Esophagus squamous epithelium (tissue), 5 donors: ENCODE measurements at regions not wholly inside any gene's neighbourhood (a gene's known extent, or its start where the extent isn't known, plus 50 kb on each side); places are given as distances from the start of the nearest gene placed in this dataset.

Experiments
- DNase-seq: peaks from one replicate; lab custom pipeline; 2025; lab: John Stamatoyannopoulos, UW
- H3K27ac ChIP-seq, 4 donors: fragments of 200-600 bp; sonication (generic); one replicate each; pipeline ENCODE4 v1.5.1; 2016 to 2019; ENCODE audit warnings: mild to moderate bottlenecking in 1 of 4
- H3K27me3 ChIP-seq, 4 donors: fragments of 200-600 bp; sonication (generic); 1 replicate in 3 of 4; 2 replicates in 1 of 4; pipeline versions ENCODE4 v1.5.1 to v1.6.0; 2017 to 2021; ENCODE audit warnings: antibody characterized with exemption in 1 of 4
- H3K36me3 ChIP-seq, 3 donors: fragments of 200-600 bp; sonication (generic); one replicate each; pipeline ENCODE4 v1.5.1; 2016 to 2019
- H3K4me1 ChIP-seq, 3 donors: fragments of 200-600 bp; sonication (generic); one replicate each; pipeline ENCODE4 v1.5.1; 2017 to 2019
- H3K4me3 ChIP-seq, 4 donors: fragments of 200-600 bp; sonication (generic); 1 replicate in 3 of 4; 2 replicates in 1 of 4; pipeline ENCODE4 v1.5.1; 2016 to 2019; ENCODE audit warnings: mild to moderate bottlenecking in 2 of 4, moderate library complexity in 1 of 4
- H3K9me3 ChIP-seq, 3 donors: fragments of 200-600 bp; sonication (generic); one replicate each; pipeline ENCODE4 v1.5.1; 2016 to 2019
- POLR2A ChIP-seq, 4 donors: fragments of 450-650 bp; IDR thresholded peaks; one replicate each; pipeline ENCODE4 v1.6.1; 2017; ENCODE audit warnings: antibody characterized with exemption in 4 of 4, mild to moderate bottlenecking in 4 of 4, moderate library complexity in 3 of 4
- WGBS, 2 donors: methylation state at CpG; one replicate each; pipeline ENCODE4 v1.1.5; 2018; 5-methylcytosine and 5-hydroxymethylcytosine counted together
- intact Hi-C: fragments of 100-400 bp; cut with DNase I; formaldehyde crosslinking; loops from one replicate; pipeline ENCODE4 v1.15.0; 2022
- TF ChIP-seq, protein P1 (sequence below), 6 experiments: fragments of 450-650 bp in 4 of 6; fragments of 200-600 bp in 2 of 6; sonication (generic) in 2 of 6; IDR thresholded peaks; one replicate each; pipeline ENCODE4 v1.5.1; 2016 to 2019; ENCODE audit warnings: antibody characterized with exemption in 6 of 6, mild to moderate bottlenecking in 4 of 6, moderate library complexity in 4 of 6
- donor health status: DM: yes; HTN: yes; CAD: no.

DNA sequence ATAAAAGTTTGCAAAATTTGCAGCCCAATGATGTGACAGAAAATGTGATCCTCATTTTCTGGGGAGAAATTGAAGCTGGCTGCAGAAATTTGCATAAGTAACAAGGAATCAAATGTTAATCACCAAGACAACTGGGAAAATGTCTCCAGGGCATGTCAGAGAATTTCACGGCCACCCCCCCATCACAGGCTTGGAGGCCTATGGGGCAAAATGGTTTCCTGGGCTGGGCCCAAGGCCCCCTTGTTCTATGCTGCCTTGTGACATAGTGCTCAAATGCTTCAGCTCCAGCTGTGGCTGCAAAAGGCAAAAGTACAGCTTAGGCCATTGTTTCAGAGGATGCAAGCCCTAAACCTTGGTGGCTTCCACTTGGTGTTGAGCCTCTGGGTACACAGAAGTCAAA lies 1202.6 kb downstream of the EPHA7 start:
- no peaks in the 10 kb centered on the region for H3K36me3 ChIP-seq
- H3K9me3 ChIP-seq = no peaks in the 10 kb centered on the region
- TF ChIP-seq, protein P1, sequence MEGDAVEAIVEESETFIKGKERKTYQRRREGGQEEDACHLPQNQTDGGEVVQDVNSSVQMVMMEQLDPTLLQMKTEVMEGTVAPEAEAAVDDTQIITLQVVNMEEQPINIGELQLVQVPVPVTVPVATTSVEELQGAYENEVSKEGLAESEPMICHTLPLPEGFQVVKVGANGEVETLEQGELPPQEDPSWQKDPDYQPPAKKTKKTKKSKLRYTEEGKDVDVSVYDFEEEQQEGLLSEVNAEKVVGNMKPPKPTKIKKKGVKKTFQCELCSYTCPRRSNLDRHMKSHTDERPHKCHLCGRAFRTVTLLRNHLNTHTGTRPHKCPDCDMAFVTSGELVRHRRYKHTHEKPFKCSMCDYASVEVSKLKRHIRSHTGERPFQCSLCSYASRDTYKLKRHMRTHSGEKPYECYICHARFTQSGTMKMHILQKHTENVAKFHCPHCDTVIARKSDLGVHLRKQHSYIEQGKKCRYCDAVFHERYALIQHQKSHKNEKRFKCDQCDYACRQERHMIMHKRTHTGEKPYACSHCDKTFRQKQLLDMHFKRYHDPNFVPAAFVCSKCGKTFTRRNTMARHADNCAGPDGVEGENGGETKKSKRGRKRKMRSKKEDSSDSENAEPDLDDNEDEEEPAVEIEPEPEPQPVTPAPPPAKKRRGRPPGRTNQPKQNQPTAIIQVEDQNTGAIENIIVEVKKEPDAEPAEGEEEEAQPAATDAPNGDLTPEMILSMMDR (IDR thresholded peaks at IDR 0.05) = no peak
- TF ChIP-seq POLR2A (IDR thresholded peaks at IDR 0.05) = no peak
- intact Hi-C loops = no loop called here
- WGBS, 2 donors = 63 to 81% methylated on average over 1 of the region's 1 CpG
- no peaks in the 10 kb centered on the region for H3K4me1 ChIP-seq
- no peaks in the 10 kb centered on the region for H3K27me3 ChIP-seq
- no peak overlapping the region for H3K27ac ChIP-seq
- no peak overlapping the region for H3K4me3 ChIP-seq
- no peak for DNase-seq

DNA sequence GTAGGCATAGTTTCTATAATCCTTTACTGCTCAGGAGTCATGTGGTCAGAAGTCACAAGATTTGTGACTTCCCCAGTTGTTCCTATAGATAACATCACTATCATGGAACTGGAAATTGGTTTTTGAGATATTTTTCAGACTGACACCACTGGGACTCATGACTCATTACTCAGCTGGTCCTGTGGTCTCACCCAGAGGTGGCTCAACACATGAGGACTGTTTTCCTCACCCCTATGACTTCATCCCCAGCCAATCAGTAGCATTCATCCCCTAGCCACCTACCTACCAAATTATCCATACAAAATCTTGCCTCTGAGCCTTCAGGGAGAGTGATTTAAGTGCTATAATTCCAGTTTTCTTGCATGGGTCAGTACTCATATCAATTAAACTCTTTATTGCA lies 1217.7 kb downstream of the EPHA7 start:
- TF ChIP-seq, protein P1 (IDR thresholded peaks at IDR 0.05) = no peak
- TF ChIP-seq POLR2A (IDR thresholded peaks at IDR 0.05) = no peak
- Histone ChIP-seq H3K4me3 (no peak overlapping the region), H3K4me1 (no peaks in the 10 kb centered on the region), H3K27me3 (no peaks in the 10 kb centered on the region), H3K27ac (no peak overlapping the region), H3K36me3 (no peaks in the 10 kb centered on the region), H3K9me3 (peaks cover 0 to 3% (median 0%) of the 10 kb centered on the region in 3 donors)
- no peak for DNase-seq
- intact Hi-C loops = no loop called here

DNA sequence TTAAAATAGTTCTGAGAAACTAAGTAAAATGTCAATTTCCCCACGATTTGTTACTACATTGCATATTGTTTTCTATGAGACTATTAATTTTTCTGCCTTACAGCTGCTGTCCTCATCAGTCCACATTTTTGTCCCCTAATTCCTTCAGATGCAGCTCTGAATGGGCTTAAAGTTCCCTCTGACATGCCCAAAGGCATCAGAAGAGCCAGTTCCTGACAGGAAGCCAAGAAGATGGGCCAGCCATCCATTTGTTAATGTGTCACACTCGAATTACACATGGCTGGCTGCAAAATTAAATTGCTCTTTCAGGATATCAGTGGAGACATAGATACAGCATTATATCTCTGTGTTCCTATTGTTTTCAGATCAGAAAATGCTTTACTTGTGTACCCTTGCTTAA lies 1223.0 kb downstream of the EPHA7 start:
- H3K27ac ChIP-seq = no peak overlapping the region
- intact Hi-C loops = no loop called here
- H3K9me3 ChIP-seq = peaks cover 0 to 3% (median 0%) of the 10 kb centered on the region in 3 donors
- H3K36me3 ChIP-seq = no peaks in the 10 kb centered on the region
- H3K4me1 ChIP-seq = no peaks in the 10 kb centered on the region
- TF ChIP-seq, protein P1 (IDR thresholded peaks at IDR 0.05) = no peak
- TF ChIP-seq POLR2A (IDR thresholded peaks at IDR 0.05) = no peak
- H3K4me3 ChIP-seq = no peak overlapping the region
- no peak for DNase-seq
- H3K27me3 ChIP-seq = no peaks in the 10 kb centered on the region
- 8 to 15% methylated on average over 2 of the region's 2 CpGs for WGBS, 2 donors

DNA sequence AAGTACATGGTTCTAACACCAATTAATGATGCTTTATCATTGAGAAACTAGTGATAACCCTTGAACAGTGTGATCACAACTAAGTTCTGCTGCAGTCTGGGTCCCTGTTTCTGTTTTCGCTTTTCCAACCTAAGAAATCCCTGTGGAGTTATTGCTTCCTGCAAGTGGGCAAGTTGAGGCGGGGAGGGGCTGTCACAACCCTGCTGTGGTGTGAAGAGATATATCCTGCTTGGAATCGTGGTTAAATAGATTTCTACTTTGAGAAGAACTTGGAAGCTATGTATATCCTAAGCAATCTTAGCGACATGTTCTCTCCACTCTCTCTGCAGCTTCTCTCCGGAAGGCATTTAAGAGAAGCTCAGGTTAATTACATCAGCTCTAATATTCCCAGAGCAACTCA lies 1223.6 kb downstream of the EPHA7 start:
- no peak for TF ChIP-seq POLR2A (IDR thresholded peaks at IDR 0.05)
- TF ChIP-seq, protein P1 (IDR thresholded peaks at IDR 0.05) = no peak
- WGBS, 2 donors = 71% methylated on average over 5 of the region's 5 CpGs
- intact Hi-C loops = no loop called here
- H3K36me3 ChIP-seq = no peaks in the 10 kb centered on the region
- no peaks in the 10 kb centered on the region for H3K4me1 ChIP-seq
- no peak overlapping the region for H3K27ac ChIP-seq
- peaks cover 0 to 3% (median 0%) of the 10 kb centered on the region in 3 donors for H3K9me3 ChIP-seq
- no peaks in the 10 kb centered on the region for H3K27me3 ChIP-seq
- no peak for DNase-seq
- H3K4me3 ChIP-seq = no peak overlapping the region

DNA sequence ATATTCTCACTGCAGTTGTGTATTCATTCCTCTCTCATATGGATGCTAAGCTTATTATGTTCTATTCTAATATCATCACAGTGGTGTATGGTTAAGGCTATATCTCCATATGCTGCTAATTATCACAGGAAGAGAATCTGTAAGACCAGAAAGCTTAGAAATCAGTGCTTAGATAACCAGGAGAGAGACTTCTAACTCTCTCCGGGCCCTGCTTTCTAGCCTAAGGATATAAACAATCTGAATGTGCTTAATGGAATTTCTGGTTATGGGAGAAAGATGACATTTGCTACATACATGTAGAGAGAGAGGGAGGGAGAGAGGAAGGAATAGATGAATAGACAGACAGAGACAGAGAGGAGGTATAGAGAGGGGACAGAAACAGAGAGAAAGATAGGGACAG lies 1231.3 kb downstream of the EPHA7 start:
- Histone ChIP-seq H3K36me3 (no peaks in the 10 kb centered on the region), H3K9me3 (no peaks in the 10 kb centered on the region), H3K4me1 (no peaks in the 10 kb centered on the region), H3K27ac (no peak overlapping the region), H3K4me3 (no peak overlapping the region), H3K27me3 (no peaks in the 10 kb centered on the region)
- no peak for DNase-seq
- intact Hi-C loops = no loop called here
- WGBS, 2 donors = 80 to 85% methylated on average over 1 of the region's 1 CpG
- TF ChIP-seq, protein P1 (IDR thresholded peaks at IDR 0.05) = no peak
- TF ChIP-seq POLR2A (IDR thresholded peaks at IDR 0.05) = no peak
